Fibroblast of pulmonary artery (primary cell): ENCODE measurements at regions not wholly inside any gene's neighbourhood (a gene's known extent, or its start where the extent isn't known, plus 50 kb on each side); places are given as distances from the start of the nearest gene placed in this dataset.

ENCODE experiments used
- DNase-seq: peaks from one replicate; pipeline ENCODE4 v3.0.0-alpha.2; 2010; ENCODE audit warnings: low read depth
- H3K4me3 ChIP-seq: replicated peaks from 2 replicates; pipeline ENCODE4 v1.5.1; 2011; ENCODE audit warnings: low read depth, mild to moderate bottlenecking, control low read depth, low read length, moderate library complexity
- TF ChIP-seq, protein P1 (sequence below): IDR thresholded peaks from 2 replicates; pipeline ENCODE4 v1.5.1; 2011; ENCODE audit warnings: mild to moderate bottlenecking, control low read depth, low read length, inconsistent platforms; ENCODE audit errors: missing control alignments

DNA sequence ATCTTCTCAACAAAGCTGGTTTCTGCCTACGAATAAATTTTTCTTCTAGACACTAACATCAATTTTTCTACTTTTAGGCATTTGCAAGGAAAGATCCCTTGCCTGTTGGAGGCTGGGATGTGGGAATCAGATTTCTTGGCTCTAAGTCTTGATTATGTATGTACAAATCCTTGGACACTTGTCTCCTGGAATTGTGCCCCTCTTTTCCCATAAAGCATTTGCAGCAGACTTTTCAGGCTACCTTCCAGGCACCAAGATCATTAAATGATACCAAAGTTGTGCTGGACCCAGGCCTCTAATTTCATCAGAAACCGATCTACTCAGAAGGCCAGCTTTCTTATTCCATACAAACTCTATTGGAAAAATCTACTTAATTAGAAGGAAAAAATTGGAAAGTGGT lies 339.5 kb upstream of the DIPK2B start:
- TF ChIP-seq, protein P1, sequence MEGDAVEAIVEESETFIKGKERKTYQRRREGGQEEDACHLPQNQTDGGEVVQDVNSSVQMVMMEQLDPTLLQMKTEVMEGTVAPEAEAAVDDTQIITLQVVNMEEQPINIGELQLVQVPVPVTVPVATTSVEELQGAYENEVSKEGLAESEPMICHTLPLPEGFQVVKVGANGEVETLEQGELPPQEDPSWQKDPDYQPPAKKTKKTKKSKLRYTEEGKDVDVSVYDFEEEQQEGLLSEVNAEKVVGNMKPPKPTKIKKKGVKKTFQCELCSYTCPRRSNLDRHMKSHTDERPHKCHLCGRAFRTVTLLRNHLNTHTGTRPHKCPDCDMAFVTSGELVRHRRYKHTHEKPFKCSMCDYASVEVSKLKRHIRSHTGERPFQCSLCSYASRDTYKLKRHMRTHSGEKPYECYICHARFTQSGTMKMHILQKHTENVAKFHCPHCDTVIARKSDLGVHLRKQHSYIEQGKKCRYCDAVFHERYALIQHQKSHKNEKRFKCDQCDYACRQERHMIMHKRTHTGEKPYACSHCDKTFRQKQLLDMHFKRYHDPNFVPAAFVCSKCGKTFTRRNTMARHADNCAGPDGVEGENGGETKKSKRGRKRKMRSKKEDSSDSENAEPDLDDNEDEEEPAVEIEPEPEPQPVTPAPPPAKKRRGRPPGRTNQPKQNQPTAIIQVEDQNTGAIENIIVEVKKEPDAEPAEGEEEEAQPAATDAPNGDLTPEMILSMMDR, result no peak
- DNase-seq, result no peak
- H3K4me3 ChIP-seq, result no peak overlapping the region

DNA sequence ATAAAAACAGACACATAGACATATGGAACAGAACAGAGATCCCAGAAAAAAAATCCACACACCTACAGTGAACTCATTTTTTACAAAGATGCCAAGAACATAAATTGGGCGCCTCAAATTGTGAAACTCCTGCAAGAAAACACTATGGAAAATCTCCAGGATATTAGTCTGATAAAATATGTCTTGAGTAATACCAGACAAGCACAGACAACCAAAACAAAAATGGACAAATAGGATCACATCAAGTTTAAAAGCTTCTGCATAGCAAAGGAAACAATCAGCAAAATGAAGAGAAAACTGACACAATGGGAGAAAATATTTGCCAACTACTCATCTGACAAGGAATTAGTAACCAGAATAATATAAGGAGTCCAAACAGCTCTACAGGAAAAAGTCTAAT lies 337.3 kb upstream of the DIPK2B start:
- peak; percentile 13 for DNase-seq
- H3K4me3 ChIP-seq, result no peak overlapping the region
- TF ChIP-seq, protein P1, result no peak

DNA sequence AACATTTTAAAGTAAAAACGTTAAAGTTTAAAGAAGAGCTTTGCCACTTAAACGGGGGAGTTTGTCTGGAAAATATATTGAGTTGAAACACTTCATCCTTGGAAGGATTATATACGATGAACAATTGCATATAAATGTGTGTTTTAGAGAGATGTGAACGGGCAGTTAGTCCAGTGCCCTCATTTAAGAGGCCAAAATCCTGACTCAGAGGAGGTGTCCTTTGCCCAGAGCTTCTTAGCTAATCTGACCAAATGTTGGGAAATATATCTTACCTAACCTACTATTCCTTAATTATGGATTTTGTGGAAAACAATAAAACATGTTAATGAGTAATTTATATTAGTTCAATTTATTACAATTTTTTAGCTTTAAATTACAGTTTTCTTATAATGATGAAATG lies 327.2 kb upstream of the DIPK2B start:
- no peak for DNase-seq
- H3K4me3 ChIP-seq, result no peak overlapping the region
- TF ChIP-seq, protein P1, result no peak

DNA sequence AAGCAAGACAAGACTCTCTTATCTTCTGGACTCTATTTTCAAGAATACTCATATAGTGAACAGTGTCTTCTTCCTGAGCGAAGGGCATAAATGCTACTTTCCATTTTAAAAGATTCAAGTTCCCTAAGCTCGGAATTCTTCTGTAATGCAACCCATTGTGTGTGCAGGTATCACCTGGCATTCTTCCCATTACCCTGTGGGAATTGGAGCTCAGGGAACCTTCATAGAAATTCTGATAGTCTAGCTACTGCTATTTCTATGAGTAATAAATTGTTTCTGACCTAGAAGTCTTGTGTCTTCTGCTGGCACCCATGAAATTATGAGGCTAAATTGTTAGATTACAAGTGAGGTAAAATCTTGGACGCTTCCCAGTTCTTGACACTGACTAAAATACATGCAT lies 324.1 kb upstream of the DIPK2B start:
- TF ChIP-seq, protein P1, result no peak
- H3K4me3 ChIP-seq, result no peak overlapping the region
- DNase-seq, result no peak

DNA sequence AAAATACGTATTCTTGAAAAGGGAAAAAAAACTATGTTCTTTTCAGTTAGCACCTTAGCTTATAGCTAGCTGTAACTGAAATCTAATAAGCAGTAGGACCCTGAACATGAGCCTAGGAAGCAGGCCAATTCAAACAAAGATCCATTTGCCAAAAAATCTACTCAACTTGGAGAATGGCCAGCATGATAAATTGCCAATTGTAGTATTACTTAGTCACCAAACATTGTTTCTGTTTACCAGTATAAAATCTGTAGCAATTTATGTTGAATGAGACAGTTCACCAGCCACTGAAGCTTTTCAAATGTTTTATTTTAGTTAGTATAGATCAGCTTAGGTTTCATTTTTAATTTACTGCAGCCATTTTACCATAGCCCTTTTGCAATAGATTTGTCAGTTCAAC lies 323.6 kb upstream of the DIPK2B start:
- TF ChIP-seq, protein P1, result no peak
- DNase-seq, result peak; percentile 86

DNA sequence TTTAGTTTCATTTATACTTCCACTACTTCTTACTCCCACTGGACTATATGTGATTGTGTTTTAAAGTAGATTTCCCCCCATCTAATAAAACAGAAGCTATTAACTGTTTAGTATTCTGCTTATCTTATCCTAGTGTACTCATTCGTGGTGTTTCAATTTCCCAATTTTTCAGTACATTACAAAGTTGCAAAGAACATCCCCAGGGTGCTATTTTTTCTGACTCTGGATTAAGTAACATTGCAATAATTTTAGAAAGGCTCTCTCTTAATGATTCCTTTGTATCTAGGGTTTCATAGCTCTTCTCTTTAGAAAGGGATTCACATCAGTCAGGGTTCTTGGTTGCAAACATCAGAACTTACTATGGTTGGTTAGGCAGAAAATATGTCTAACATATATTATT lies 317.9 kb upstream of the DIPK2B start:
- H3K4me3 ChIP-seq, result no peak overlapping the region
- TF ChIP-seq, protein P1, result no peak
- no peak for DNase-seq

More for the DNA sequence above, 323.6 kb upstream of the DIPK2B start:
- no peak overlapping the region for H3K4me3 ChIP-seq

DNA sequence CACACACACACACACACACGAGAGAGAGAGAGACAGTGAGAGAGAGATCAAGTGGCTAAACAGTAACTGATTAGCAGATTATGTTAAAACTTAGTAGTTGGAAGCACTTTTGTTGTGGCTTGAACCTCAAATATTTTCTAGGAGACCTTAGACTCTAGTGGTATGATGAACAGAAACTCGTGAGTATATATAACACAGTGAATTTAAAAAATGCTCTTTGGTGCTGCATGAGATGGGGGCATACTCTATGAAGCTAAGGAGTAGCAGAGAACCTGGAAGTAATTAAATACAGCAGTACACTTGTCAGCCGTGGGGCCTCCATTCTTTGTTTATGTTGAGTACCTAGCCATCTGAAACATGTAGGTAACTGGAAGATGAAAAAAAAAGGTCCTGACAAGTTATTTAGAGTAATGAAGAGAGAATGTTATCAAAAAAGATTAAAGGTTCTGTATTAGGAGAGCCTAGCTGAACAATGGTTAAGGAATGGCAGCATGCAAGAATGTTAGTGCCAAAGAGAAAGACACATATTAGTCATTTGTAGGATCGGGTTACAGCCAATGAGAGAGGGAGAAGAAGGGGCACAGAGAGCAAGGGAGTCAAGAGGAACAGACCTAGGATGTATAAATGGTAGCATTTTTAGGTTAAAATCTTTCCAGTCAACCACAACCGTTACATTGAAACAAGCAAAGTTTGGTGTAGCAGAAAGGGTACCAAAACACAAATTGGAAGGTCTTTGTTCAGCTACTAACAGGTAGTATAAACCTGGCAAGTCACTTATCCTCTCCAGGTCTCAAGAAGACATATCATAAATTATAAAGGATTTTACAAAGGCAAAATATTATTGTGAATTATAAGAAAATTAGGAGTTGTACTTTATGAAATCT lies 316.7 kb upstream of the DIPK2B start:
- DNase-seq, result peak; percentile 59
- no peak overlapping the region for H3K4me3 ChIP-seq
- TF ChIP-seq, protein P1, result no peak
